Tibial nerve (tissue), 4 donors: ENCODE measurements at regions not wholly inside any gene's neighbourhood (a gene's known extent, or its start where the extent isn't known, plus 50 kb on each side); places are given as distances from the start of the nearest gene placed in this dataset.
A peak's percentile ranks its signal among the peaks of the same experiment; 100 is the strongest.

Experiments
- DNase-seq, 2 donors: peaks; one replicate each; pipeline ENCODE4 v3.0.0-alpha.2; 2019; ENCODE audit warnings: low spot score in 2 of 2
- H3K27ac ChIP-seq, 4 donors: fragments of 200-600 bp; sonication (generic) in 3 of 4; one replicate each; pipeline ENCODE4 v1.5.1; 2017 to 2019; ENCODE audit warnings: mild to moderate bottlenecking in 1 of 4
- H3K27me3 ChIP-seq, 2 donors: fragments of 200-600 bp; sonication (generic) in 1 of 2; one replicate each; pipeline versions ENCODE4 v1.5.1 to v1.6.0; 2017 to 2019
- H3K36me3 ChIP-seq, 3 donors: fragments of 200-600 bp; sonication (generic); one replicate each; pipeline ENCODE4 v1.5.1; 2018 to 2019
- H3K4me1 ChIP-seq, 4 donors: fragments of 200-600 bp; sonication (generic) in 3 of 4; one replicate each; pipeline ENCODE4 v1.5.1; 2017 to 2019
- H3K4me3 ChIP-seq, 4 donors: fragments of 200-600 bp; sonication (generic) in 3 of 4; one replicate each; pipeline ENCODE4 v1.5.1; 2017 to 2019; ENCODE audit warnings: mild to moderate bottlenecking in 1 of 4, moderate library complexity in 1 of 4
- H3K9me3 ChIP-seq, 4 donors: fragments of 200-600 bp; sonication (generic) in 3 of 4; one replicate each; pipeline ENCODE4 v1.5.1; 2017 to 2019
- CTCF ChIP-seq, 5 experiments: fragments of 200-600 bp in 3 of 5; fragments of 450-650 bp in 2 of 5; sonication (generic) in 3 of 5; IDR thresholded peaks; one replicate each; pipeline ENCODE4 v1.5.1; 2016 to 2019; ENCODE audit warnings: antibody characterized with exemption in 5 of 5, mild to moderate bottlenecking in 3 of 5, moderate library complexity in 2 of 5
- EP300 ChIP-seq, 2 donors: sonication (generic); formaldehyde crosslinking; IDR thresholded peaks; one replicate each; pipeline ENCODE4 v1.6.1; 2017; ENCODE audit warnings: antibody characterized with exemption in 2 of 2, mild to moderate bottlenecking in 1 of 2
- POLR2A ChIP-seq, 2 donors: fragments of 450-650 bp; IDR thresholded peaks; one replicate each; pipeline ENCODE4 v1.6.1; 2017; ENCODE audit warnings: antibody characterized with exemption in 2 of 2, mild to moderate bottlenecking in 2 of 2, moderate library complexity in 2 of 2
- WGBS, 2 donors: methylation state at CpG; one replicate each; pipeline ENCODE4 v1.1.5; 2018; 5-methylcytosine and 5-hydroxymethylcytosine counted together

GRCh38 chr16:13781169-13781564 lies 138.8 kb upstream of the ERCC4 start:
- Histone ChIP-seq H3K9me3 (peaks cover 0 to 16% (median 0%) of the 10 kb centered on the region in 4 donors), H3K4me3 (no peak overlapping the region), H3K36me3 (no peaks in the 10 kb centered on the region), H3K27me3 (no peaks in the 10 kb centered on the region), H3K4me1 (no peaks in the 10 kb centered on the region), H3K27ac (no peak overlapping the region)
- 82 to 83% methylated on average over 7 of the region's 7 CpGs for WGBS, 2 donors
- TF ChIP-seq EP300 (IDR thresholded peaks at IDR 0.05): no peak
- TF ChIP-seq POLR2A (IDR thresholded peaks at IDR 0.05): no peak
- TF ChIP-seq CTCF (IDR thresholded peaks at IDR 0.05): no peak
- DNase-seq: no peak

- WGBS, 2 donors: 54 to 56% methylated on average over 8 of the region's 8 CpGs
- H3K36me3 ChIP-seq: no peaks in the 10 kb centered on the region
- no peak overlapping the region for H3K27ac ChIP-seq
- DNase-seq: no peak
- H3K4me1 ChIP-seq: no peaks in the 10 kb centered on the region
- H3K9me3 ChIP-seq: peaks cover 0 to 12% (median 0%) of the 10 kb centered on the region in 4 donors
- TF ChIP-seq EP300 (IDR thresholded peaks at IDR 0.05): no peak
- no peak for TF ChIP-seq CTCF (IDR thresholded peaks at IDR 0.05)
- TF ChIP-seq POLR2A (IDR thresholded peaks at IDR 0.05): no peak
- H3K27me3 ChIP-seq: no peaks in the 10 kb centered on the region
- no peak overlapping the region for H3K4me3 ChIP-seq
These were observed 138.2 kb upstream of the ERCC4 start for GRCh38 chr16:13781575-13782338.

DNA sequence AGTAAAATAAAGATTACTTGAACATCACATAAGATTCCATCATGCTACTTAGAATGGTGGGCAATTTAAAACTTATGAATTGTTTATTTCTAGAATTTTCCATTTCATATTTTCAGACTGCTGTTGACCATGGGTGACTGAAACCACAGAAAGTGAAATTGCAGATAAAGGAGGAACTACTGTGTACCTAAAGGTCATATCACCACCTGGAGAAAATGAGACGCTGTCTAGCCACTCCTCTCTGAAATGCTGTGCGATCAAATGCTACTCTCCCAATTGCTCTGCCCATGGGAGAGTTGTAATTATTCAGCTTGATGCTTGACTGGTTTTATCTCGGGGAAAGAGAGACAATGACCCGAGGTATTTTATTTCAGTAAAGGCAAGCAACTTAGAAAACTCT lies 128.9 kb upstream of the ERCC4 start:
- Histone ChIP-seq H3K36me3 (no peaks in the 10 kb centered on the region), H3K27me3 (no peaks in the 10 kb centered on the region), H3K9me3 (peaks cover 0 to 10% (median 0%) of the 10 kb centered on the region in 4 donors), H3K27ac (no peak overlapping the region), H3K4me3 (no peak overlapping the region), H3K4me1 (no peaks in the 10 kb centered on the region)
- WGBS, 2 donors: 81 to 83% methylated on average over 4 of the region's 4 CpGs
- no peak for DNase-seq
- TF ChIP-seq POLR2A (IDR thresholded peaks at IDR 0.05) (no peak), CTCF (IDR thresholded peaks at IDR 0.05) (no peak), EP300 (IDR thresholded peaks at IDR 0.05) (no peak)

GRCh38 chr16:13793841-13794409 lies 126.0 kb upstream of the ERCC4 start:
- TF ChIP-seq CTCF (IDR thresholded peaks at IDR 0.05) (no peak), EP300 (IDR thresholded peaks at IDR 0.05) (no peak), POLR2A (IDR thresholded peaks at IDR 0.05) (no peak)
- no peak overlapping the region for H3K4me3 ChIP-seq
- no peaks in the 10 kb centered on the region for H3K36me3 ChIP-seq
- DNase-seq: no peak
- H3K9me3 ChIP-seq: peaks cover 0 to 10% (median 0%) of the 10 kb centered on the region in 4 donors
- H3K27ac ChIP-seq: no peak overlapping the region
- no peaks in the 10 kb centered on the region for H3K27me3 ChIP-seq
- H3K4me1 ChIP-seq: no peaks in the 10 kb centered on the region
- WGBS, 2 donors: 31 to 36% methylated on average over 3 of the region's 3 CpGs

DNA sequence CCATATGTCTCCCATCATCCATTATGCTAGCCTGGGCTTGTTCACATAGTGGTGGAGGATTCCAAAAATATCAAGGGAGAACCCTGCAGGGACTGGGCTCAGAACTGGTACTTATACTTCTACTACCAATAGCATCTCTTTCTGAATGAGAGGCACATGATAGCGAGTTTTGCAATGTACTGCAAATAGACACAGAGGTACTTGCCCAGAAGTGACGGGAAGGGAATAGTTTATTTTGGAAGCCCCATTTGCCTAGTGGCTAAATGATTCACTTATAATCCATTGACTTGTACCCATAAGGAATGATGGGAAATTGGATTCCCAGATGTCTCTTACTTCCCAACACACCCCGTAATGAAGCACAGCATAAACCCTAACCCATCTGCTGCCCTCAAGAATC lies 124.8 kb upstream of the ERCC4 start:
- Histone ChIP-seq H3K36me3 (no peaks in the 10 kb centered on the region), H3K4me3 (no peak overlapping the region), H3K27ac (no peak overlapping the region), H3K9me3 (peaks cover 0 to 6% (median 0%) of the 10 kb centered on the region in 4 donors), H3K4me1 (no peaks in the 10 kb centered on the region), H3K27me3 (no peaks in the 10 kb centered on the region)
- DNase-seq: no peak
- WGBS, 2 donors: 45 to 65% methylated on average over 3 of the region's 3 CpGs
- peak in 1 of 2 donors; percentile 7 for TF ChIP-seq EP300 (IDR thresholded peaks at IDR 0.05)
- TF ChIP-seq POLR2A (IDR thresholded peaks at IDR 0.05): no peak
- TF ChIP-seq CTCF (IDR thresholded peaks at IDR 0.05): no peak
